Lower lobe of right lung (tissue), 2 donors: ENCODE measurements at regions not wholly inside any gene's neighbourhood (a gene's known extent, or its start where the extent isn't known, plus 50 kb on each side); places are given as distances from the start of the nearest gene placed in this dataset.

ENCODE experiments used
- ATAC-seq, 2 donors: fragments of 200-7000 bp; cut with Tn5 transposase; one replicate each; pipeline ENCODE4 v1.9.1; 2020 to 2022; ENCODE audit warnings: mild to moderate bottlenecking in 2 of 2, moderate library complexity in 2 of 2
- DNase-seq: peaks from one replicate; pipeline ENCODE4 v3.0.0-alpha.2; 2020
- H3K27ac ChIP-seq: fragments of 200-600 bp; one replicate; pipeline ENCODE4 v1.8.0; 2022
- H3K27me3 ChIP-seq: fragments of 200-600 bp; one replicate; pipeline ENCODE4 v1.8.0; 2022; ENCODE audit warnings: low read depth
- H3K36me3 ChIP-seq: fragments of 200-600 bp; one replicate; pipeline ENCODE4 v1.8.0; 2022; ENCODE audit warnings: mild to moderate bottlenecking
- H3K4me1 ChIP-seq: fragments of 200-600 bp; one replicate; pipeline ENCODE4 v1.8.0; 2022
- H3K4me3 ChIP-seq: fragments of 200-600 bp; one replicate; pipeline ENCODE4 v1.8.0; 2022; ENCODE audit warnings: mild to moderate bottlenecking
- H3K9me3 ChIP-seq: fragments of 200-600 bp; one replicate; pipeline ENCODE4 v1.8.0; 2022
- CTCF ChIP-seq: fragments of 200-600 bp; IDR thresholded peaks from one replicate; pipeline ENCODE4 v1.8.0; 2022; ENCODE audit warnings: antibody characterized with exemption, mild to moderate bottlenecking
- intact Hi-C: fragments of 100-400 bp; cut with DNase I; formaldehyde crosslinking; loops from one replicate; pipeline ENCODE4 v1.11.0; 2022
- donor health status: DM: no; HTN: yes; CAD: no; lungs with severe emphysema.

GRCh38 chr21:35829067-35829466 is 231.3 kb downstream of the SETD4 start:
- no peak for TF ChIP-seq CTCF
- H3K36me3 ChIP-seq, result no peaks in the 10 kb centered on the region
- H3K27me3 ChIP-seq, result no peaks in the 10 kb centered on the region
- no peaks in the 10 kb centered on the region for H3K9me3 ChIP-seq
- H3K27ac ChIP-seq, result no peak overlapping the region
- no peaks in the 10 kb centered on the region for H3K4me1 ChIP-seq
- ATAC-seq, result no peak
- intact Hi-C loops, result no loop called here
- H3K4me3 ChIP-seq, result no peak overlapping the region
- no peak for DNase-seq

- intact Hi-C loops, result no loop called here
- TF ChIP-seq CTCF, result no peak
- H3K36me3 ChIP-seq, result no peaks in the 10 kb centered on the region
- DNase-seq, result no peak
- no peak for ATAC-seq
- no peaks in the 10 kb centered on the region for H3K27me3 ChIP-seq
- H3K4me1 ChIP-seq, result no peaks in the 10 kb centered on the region
- H3K9me3 ChIP-seq, result no peaks in the 10 kb centered on the region
- H3K27ac ChIP-seq, result no peak overlapping the region
- H3K4me3 ChIP-seq, result no peak overlapping the region
Observed at GRCh38 chr21:35828161-35828560, 232.2 kb downstream of the SETD4 start.

- ATAC-seq (no peak), DNase-seq (no peak)
- no peaks in the 10 kb centered on the region for H3K9me3 ChIP-seq
- no peaks in the 10 kb centered on the region for H3K27me3 ChIP-seq
- H3K36me3 ChIP-seq, result no peaks in the 10 kb centered on the region
- no peak overlapping the region for H3K27ac ChIP-seq
- no peaks in the 10 kb centered on the region for H3K4me1 ChIP-seq
- TF ChIP-seq CTCF, result no peak
- H3K4me3 ChIP-seq, result no peak overlapping the region
- intact Hi-C loops, result no loop called here
Observed at GRCh38 chr21:35827004-35827403, 233.3 kb downstream of the SETD4 start.

- no peaks in the 10 kb centered on the region for H3K27me3 ChIP-seq
- H3K4me3 ChIP-seq, result no peak overlapping the region
- intact Hi-C loops, result no loop called here
- no peaks in the 10 kb centered on the region for H3K4me1 ChIP-seq
- DNase-seq, result no peak
- no peaks in the 10 kb centered on the region for H3K9me3 ChIP-seq
- H3K36me3 ChIP-seq, result no peaks in the 10 kb centered on the region
- no peak overlapping the region for H3K27ac ChIP-seq
- no peak for TF ChIP-seq CTCF
- no peak for ATAC-seq
Observed at GRCh38 chr21:35825370-35826353, 234.7 kb downstream of the SETD4 start.

- ATAC-seq, result no peak
- no peak for TF ChIP-seq CTCF
- H3K9me3 ChIP-seq, result no peaks in the 10 kb centered on the region
- no peak overlapping the region for H3K4me3 ChIP-seq
- no peak overlapping the region for H3K27ac ChIP-seq
- intact Hi-C loops, result no loop called here
- no peaks in the 10 kb centered on the region for H3K36me3 ChIP-seq
- no peaks in the 10 kb centered on the region for H3K4me1 ChIP-seq
- no peaks in the 10 kb centered on the region for H3K27me3 ChIP-seq
- no peak for DNase-seq
Observed at GRCh38 chr21:35824136-35824535, 236.2 kb downstream of the SETD4 start.
